K562 (cell line): ENCODE measurements at regions not wholly inside any gene's neighbourhood (a gene's known extent, or its start where the extent isn't known, plus 50 kb on each side); places are given as distances from the start of the nearest gene placed in this dataset.

ENCODE experiments used
- ATAC-seq: fragments of 200-7000 bp; cut with Tn5 transposase; 3 replicates; pipeline ENCODE4 v1.9.1; 2020; ENCODE audit warnings: moderate library complexity
- BruUV-seq: library from RNA; stranded (reverse); fragments of 400-500 nt; replicated peaks from 2 replicates; lab custom pipeline; 2021; lab: Mats Ljungman, UMichigan
- CTCF ChIA-PET: fragments of 300-600 bp; formaldehyde crosslinking; extraction: SDS; loops from one replicate; lab custom pipeline; 2021; ENCODE audit warnings: low intra/inter-chr PET ratio; lab: Yijun Ruan, JAX
- POLR2A ChIA-PET: fragments of 300-600, 350-650 bp; sonication (Branson Sonifier 250); formaldehyde crosslinking; extraction: SDS; loops from one replicate; lab custom pipeline; 2021; ENCODE audit warnings: antibody characterized with exemption, inconsistent platforms; lab: Yijun Ruan, JAX
- DNase-seq, 4 experiments: peaks; one replicate each; pipeline versions ENCODE4 v3.0.0 to v3.0.0-alpha.2; 2011 to 2018; ENCODE audit warnings: low spot score in 3 of 4, mixed read lengths in 3 of 4; ENCODE audit errors: extremely low read depth in 1 of 4
- FAIRE-seq: peaks from 2 replicates; lab custom pipeline; 2011; peaks lifted over from hg19 to GRCh38; lab: Jason Lieb, UNC
- H2AFZ ChIP-seq: 2 replicates; pipeline ENCODE4 v1.6.0; 2011; ENCODE audit warnings: low read depth, low read length, control low read depth, inconsistent platforms
- H3K27ac ChIP-seq: fragments of 200-600 bp; 3 replicates; pipeline ENCODE4 v1.8.0; 2011; ENCODE audit warnings: low read depth, mild to moderate bottlenecking, control low read depth, inconsistent platforms, low read length, moderate library complexity, mixed read lengths; ENCODE audit errors: extremely low read depth
- H3K27me3 ChIP-seq, 2 experiments: fragments of 300-600 bp in 1 of 2; 2 replicates in 1 of 2; 3 replicates in 1 of 2; pipeline versions ENCODE4 v1.6.0 to v1.8.0; 2011; ENCODE audit warnings: inconsistent platforms in 2 of 2, low read length in 2 of 2, mild to moderate bottlenecking in 1 of 2, mixed read lengths in 1 of 2, moderate library complexity in 1 of 2; ENCODE audit not compliant: control insufficient read depth in 2 of 2, insufficient read depth in 2 of 2
- H3K36me3 ChIP-seq: fragments of 300-600 bp; 3 replicates; pipeline ENCODE4 v1.8.0; 2011; ENCODE audit warnings: mild to moderate bottlenecking, low read length, inconsistent platforms; ENCODE audit not compliant: control insufficient read depth, insufficient read depth
- H3K4me1 ChIP-seq, 2 experiments: fragments of 200-600 bp in 1 of 2; replicated peaks in 1 of 2; 2 replicates in 1 of 2; 3 replicates in 1 of 2; pipeline versions ENCODE4 v1.5.1 to v1.8.0; 2011; ENCODE audit warnings: inconsistent platforms in 2 of 2, low read length in 2 of 2, mild to moderate bottlenecking in 1 of 2, mixed read lengths in 1 of 2, moderate library complexity in 1 of 2; ENCODE audit not compliant: control insufficient read depth in 2 of 2, insufficient read depth in 2 of 2
- H3K4me2 ChIP-seq: 2 replicates; pipeline ENCODE4 v1.6.1; 2011; ENCODE audit warnings: low read length, control low read depth, inconsistent platforms, mixed read lengths; ENCODE audit not compliant: insufficient read depth
- H3K4me3 ChIP-seq: fragments of 200-600 bp; sonication (generic), shearing (Covaris generic); 2 replicates; pipeline ENCODE4 v1.5.1; 2016; ENCODE audit warnings: control low read depth, inconsistent platforms
- H3K79me2 ChIP-seq: fragments of 200-600 bp; 3 replicates; pipeline ENCODE4 v1.8.0; 2011; ENCODE audit warnings: low read length, inconsistent platforms; ENCODE audit not compliant: control insufficient read depth, insufficient read depth
- H3K9ac ChIP-seq, 2 experiments: 2 replicates each; pipeline versions ENCODE4 v1.6.0 to v1.6.1; 2011; ENCODE audit warnings: low read depth in 2 of 2, low read length in 2 of 2, control low read depth in 1 of 2, inconsistent platforms in 1 of 2, mild to moderate bottlenecking in 1 of 2, mixed read lengths in 1 of 2; ENCODE audit not compliant: insufficient read depth in 1 of 2
- H3K9me1 ChIP-seq: one replicate; pipeline ENCODE4 v1.6.0; 2011; ENCODE audit warnings: inconsistent platforms, mild to moderate bottlenecking, low read length, moderate library complexity; ENCODE audit not compliant: control insufficient read depth, insufficient read depth
- H3K9me3 ChIP-seq: replicated peaks from 2 replicates; pipeline ENCODE4 v1.5.1; 2011; ENCODE audit warnings: low read depth, low read length, inconsistent platforms; ENCODE audit not compliant: control insufficient read depth, insufficient read depth
- H4K20me1 ChIP-seq: replicated peaks from 2 replicates; pipeline ENCODE4 v1.6.1; 2011; ENCODE audit warnings: low read length, inconsistent platforms, mixed read lengths; ENCODE audit not compliant: control insufficient read depth, insufficient read depth
- CLOCK ChIP-seq: fragments of 250-450 bp; sonication (Bioruptor Pico); IDR thresholded peaks from 2 replicates; pipeline ENCODE4 v1.4.0; 2020; ENCODE audit warnings: mild to moderate bottlenecking, moderate library complexity, borderline replicate concordance
- DDX20 ChIP-seq: fragments of 450-650 bp; IDR thresholded peaks from 2 replicates; pipeline ENCODE4 v1.6.1; 2016; ENCODE audit warnings: missing genetic modification characterization, low read depth, mild to moderate bottlenecking, missing compliant biosample characterization, moderate library complexity
- GTF2F1 ChIP-seq: IDR thresholded peaks from 2 replicates; pipeline ENCODE4 v1.6.1; 2011; ENCODE audit warnings: low read depth, low read length, improper control_type of control experiment
- MNT ChIP-seq, 2 experiments: fragments of 450-650 bp; conservative IDR thresholded peaks; 2 replicates each; pipeline ENCODE4 v1.6.1; 2017; ENCODE audit warnings: mild to moderate bottlenecking in 2 of 2, moderate library complexity in 2 of 2
- PHTF2 ChIP-seq: fragments of 250-450 bp; sonication (Bioruptor Pico); IDR thresholded peaks from 2 replicates; pipeline ENCODE4 v1.5.0; 2021; ENCODE audit warnings: mild to moderate bottlenecking
- RNF219 ChIP-seq: fragments of 250-450 bp; sonication (Bioruptor Pico); IDR thresholded peaks from 2 replicates; pipeline ENCODE4 v1.5.0; 2022; ENCODE audit warnings: mild to moderate bottlenecking
- ZHX1 ChIP-seq: fragments of 150-350 bp; conservative IDR thresholded peaks from 2 replicates; pipeline ENCODE4 v1.6.1; 2014; ENCODE audit warnings: low read length
- ZNF143 ChIP-seq: sonication (generic); formaldehyde crosslinking; IDR thresholded peaks from 2 replicates; pipeline ENCODE4 v1.9.0; 2022; ENCODE audit warnings: mild to moderate bottlenecking, missing genetic modification reagents
- ZNF146 ChIP-seq: IDR thresholded peaks from one replicate; pipeline ENCODE4 v1.6.1; 2018; ENCODE audit warnings: missing compliant biosample characterization; ENCODE audit not compliant: unreplicated experiment
- ZNF212 ChIP-seq: fragments of 450-650 bp; formaldehyde crosslinking; IDR thresholded peaks from 2 replicates; pipeline ENCODE4 v1.4.0; 2020; ENCODE audit warnings: mild to moderate bottlenecking
- WGBS: fragments of 100-300 bp; shearing (Covaris generic); methylation state at CpG from one replicate; pipeline ENCODE4 v1.1.6; 2016; ENCODE audit warnings: low coverage, mixed read lengths; ENCODE audit not compliant: insufficient coverage; ENCODE audit errors: missing lambda C conversion rate; 5-methylcytosine and 5-hydroxymethylcytosine counted together
- in situ Hi-C: fragments of 300-500 bp; cut with MboI; formaldehyde crosslinking; loops from 4 replicates; pipeline ENCODE4 v1.15.0; 2018; ENCODE audit warnings: inconsistent platforms, mixed read lengths
- intact Hi-C: fragments of 100-400 bp; cut with micrococcal nuclease; formaldehyde crosslinking; loops from 2 replicates; pipeline ENCODE4 v1.14.2; 2022

DNA sequence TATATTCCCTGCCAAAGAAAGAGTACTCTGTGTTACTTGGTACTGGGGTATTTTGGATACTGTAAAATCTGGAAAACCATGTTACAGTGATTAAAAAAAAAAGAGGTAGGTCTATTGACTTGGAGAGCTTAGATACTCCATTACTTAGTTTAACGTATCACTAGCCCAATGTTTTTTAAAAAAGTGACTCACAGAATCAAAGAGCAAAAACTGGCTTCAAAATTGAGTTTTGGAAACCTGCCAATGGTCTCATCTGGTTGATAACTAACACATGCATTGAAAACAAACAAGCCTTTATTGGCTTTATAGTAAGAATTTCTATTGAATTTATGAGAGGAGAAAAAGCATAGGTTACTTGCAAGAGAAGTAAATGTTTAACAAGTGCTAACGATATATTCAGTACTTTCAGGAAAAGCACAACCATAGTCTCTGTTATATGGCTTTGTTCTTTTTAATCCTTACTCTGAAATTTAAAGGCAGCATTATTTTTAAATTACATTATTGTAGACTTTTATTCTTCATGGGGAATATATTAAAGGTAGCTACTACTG, 563.3 kb upstream of the SORCS1 start (continued):
- no peak for TF ChIP-seq CLOCK
- no peak for TF ChIP-seq ZNF212 (CRISPR knock-in tag)
- TF ChIP-seq, all 486 proteins: peak for 0

DNA sequence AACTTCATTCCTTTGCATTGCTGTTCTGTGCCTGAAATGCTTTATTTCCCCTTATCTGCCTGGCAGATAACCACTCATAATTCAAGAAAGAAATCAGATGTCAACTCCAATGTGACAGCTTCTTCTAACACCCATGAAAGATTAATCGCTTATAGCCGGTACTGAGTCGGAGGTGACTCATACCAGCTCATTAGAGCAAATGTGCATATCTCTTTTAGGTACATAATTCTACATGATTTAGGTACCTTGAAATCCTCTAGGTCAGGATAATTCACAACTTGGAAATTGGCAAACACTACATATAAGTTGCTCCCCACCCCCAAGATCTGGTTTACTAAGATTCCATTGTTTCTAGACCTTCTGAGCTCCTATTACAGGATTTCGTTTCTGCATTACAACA, 554.4 kb upstream of the SORCS1 start:
- H3K27ac ChIP-seq: no peak overlapping the region
- no TSS peak for BruUV-seq
- intact Hi-C loops: no loop called here

More for the DNA sequence above, 554.4 kb upstream of the SORCS1 start:
- H3K4me2 ChIP-seq: no peak overlapping the region
- H3K9ac ChIP-seq: no peak overlapping the region
- H3K36me3 ChIP-seq: no peaks in the 10 kb centered on the region
- no peaks in the 10 kb centered on the region for H3K27me3 ChIP-seq
- in situ Hi-C loops: no loop called here
- ChIA-PET CTCF (no interaction called here), POLR2A (no interaction called here)
- DNase-seq: no peak
- no peak overlapping the region for H2AFZ ChIP-seq
- H3K79me2 ChIP-seq: no peaks in the 10 kb centered on the region
- no peaks in the 10 kb centered on the region for H3K4me1 ChIP-seq
- no peaks in the 10 kb centered on the region for H3K9me1 ChIP-seq
- no peak for ATAC-seq
- 0% methylated on average over 4 of the region's 4 CpGs for WGBS
- no peak overlapping the region for H3K4me3 ChIP-seq
- no peak for TF ChIP-seq ZHX1
- TF ChIP-seq PHTF2 (CRISPR knock-in tag): no peak
- TF ChIP-seq DDX20 (tag): no peak
- TF ChIP-seq ZNF143 (CRISPR knock-in tag): no peak
- TF ChIP-seq RNF219: no peak
- no peak for TF ChIP-seq GTF2F1
- no peak for TF ChIP-seq ZNF146
- TF ChIP-seq MNT (conservative IDR thresholded peaks at IDR 0.05): no peak
- H4K20me1 ChIP-seq: no peaks in the 10 kb centered on the region
- H3K9me3 ChIP-seq: no peaks in the 10 kb centered on the region
- no peak for FAIRE-seq
